ENCODE measurements at regions not wholly inside any gene's neighbourhood (a gene's known extent, or its start where the extent isn't known, plus 50 kb on each side); places are given as distances from the start of the nearest gene placed in this dataset.

DNA sequence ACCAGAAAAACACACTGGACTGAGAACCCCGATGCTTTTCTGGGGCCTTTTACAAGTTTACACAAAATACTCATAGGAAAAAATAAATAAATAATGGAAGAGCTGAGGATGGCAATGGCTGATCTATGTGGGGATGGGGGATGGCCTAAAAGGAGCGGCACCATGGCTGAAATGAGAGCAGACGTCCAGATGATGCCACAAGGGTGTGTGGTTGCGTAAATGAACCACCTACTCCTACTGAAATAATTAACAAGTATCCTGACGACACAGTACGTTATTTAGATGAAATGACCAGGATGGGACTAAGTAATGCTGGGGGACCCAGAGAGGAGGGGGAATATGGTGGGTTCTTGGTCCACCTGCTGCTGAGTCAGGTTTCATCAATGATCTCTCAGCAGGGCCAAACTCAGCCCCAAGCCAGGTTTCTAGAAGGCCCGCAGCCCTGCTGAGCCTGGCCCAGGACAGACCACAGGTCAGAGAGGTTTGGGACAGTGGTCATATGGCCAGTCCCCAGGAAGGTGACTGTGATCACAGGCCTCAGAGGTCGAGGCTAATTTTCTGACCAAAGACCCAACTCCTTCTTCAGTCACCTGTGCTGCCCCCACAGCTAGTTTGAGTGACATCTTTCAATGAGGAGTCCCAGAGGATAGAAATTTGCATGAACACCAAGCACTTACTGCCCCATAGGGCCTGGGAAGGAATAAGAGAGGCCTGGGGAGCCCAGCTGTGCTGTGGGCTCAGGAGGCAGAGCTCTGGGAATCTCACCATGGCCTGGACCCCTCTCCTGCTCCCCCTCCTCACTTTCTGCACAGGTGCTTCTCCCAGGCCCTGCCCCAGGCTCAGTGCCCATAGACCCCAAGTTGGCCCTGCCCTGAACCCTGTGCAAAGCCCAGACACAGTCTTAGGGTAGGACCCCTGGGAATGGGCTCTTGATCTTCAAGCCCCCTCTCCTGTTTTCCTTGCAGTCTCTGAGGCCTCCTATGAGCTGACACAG is 76.3 kb upstream of the IGLL5 start:
- TF ChIP-seq, protein P1, sequence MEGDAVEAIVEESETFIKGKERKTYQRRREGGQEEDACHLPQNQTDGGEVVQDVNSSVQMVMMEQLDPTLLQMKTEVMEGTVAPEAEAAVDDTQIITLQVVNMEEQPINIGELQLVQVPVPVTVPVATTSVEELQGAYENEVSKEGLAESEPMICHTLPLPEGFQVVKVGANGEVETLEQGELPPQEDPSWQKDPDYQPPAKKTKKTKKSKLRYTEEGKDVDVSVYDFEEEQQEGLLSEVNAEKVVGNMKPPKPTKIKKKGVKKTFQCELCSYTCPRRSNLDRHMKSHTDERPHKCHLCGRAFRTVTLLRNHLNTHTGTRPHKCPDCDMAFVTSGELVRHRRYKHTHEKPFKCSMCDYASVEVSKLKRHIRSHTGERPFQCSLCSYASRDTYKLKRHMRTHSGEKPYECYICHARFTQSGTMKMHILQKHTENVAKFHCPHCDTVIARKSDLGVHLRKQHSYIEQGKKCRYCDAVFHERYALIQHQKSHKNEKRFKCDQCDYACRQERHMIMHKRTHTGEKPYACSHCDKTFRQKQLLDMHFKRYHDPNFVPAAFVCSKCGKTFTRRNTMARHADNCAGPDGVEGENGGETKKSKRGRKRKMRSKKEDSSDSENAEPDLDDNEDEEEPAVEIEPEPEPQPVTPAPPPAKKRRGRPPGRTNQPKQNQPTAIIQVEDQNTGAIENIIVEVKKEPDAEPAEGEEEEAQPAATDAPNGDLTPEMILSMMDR (IDR thresholded peaks at IDR 0.05) = no peak
- TF ChIP-seq POLR2A (IDR thresholded peaks at IDR 0.05) = no peak
